ENCODE measurements at regions not wholly inside any gene's neighbourhood (a gene's known extent, or its start where the extent isn't known, plus 50 kb on each side); places are given as distances from the start of the nearest gene placed in this dataset.

DNA sequence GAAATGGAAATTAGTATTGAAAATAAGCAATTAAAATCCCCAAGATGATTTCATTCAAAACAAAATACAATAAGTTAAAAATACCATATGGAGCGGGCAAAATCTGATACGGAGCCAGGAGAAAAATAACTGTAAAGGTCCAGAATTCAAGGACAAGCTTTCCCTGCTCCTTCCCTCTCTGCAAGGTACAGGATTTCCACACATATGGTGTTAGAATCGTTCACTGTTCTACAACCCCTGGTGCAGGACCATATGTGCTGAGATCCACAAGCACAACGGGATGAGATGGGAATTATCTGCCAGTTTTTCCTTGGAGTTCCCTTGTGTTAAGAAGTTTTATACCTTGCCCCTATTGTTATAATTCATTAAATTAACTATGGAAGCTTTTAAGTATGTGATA lies 94.7 kb upstream of the DMAC1 start:
- ChIA-PET CTCF (no interaction called here), POLR2A (no interaction called here)
- Mint-ChIP-seq H3K9me3 (ENCODE audit: unreplicated experiment) (peaks cover 43% of the 10 kb centered on the region), H3K27ac (ENCODE audit: unreplicated experiment) (no peak overlapping the region), H3K4me3 (ENCODE audit: unreplicated experiment) (no peak overlapping the region), H3K27me3 (ENCODE audit: insufficient read depth, unreplicated experiment) (no peaks in the 10 kb centered on the region), H3K36me3 (ENCODE audit: insufficient read depth, unreplicated experiment) (peaks cover 19% of the 10 kb centered on the region), H3K4me1 (ENCODE audit: low read depth, unreplicated experiment) (peaks cover 22% of the 10 kb centered on the region)
- Histone ChIP-seq H3K36me3 (ENCODE audit: control insufficient read depth, insufficient read depth, low read length) (no peaks in the 10 kb centered on the region), H3K4me1 (peaks cover 9% of the 10 kb centered on the region), H3K27me3 (replicated peaks; ENCODE audit: control insufficient read depth, insufficient read depth, low read length) (no peaks in the 10 kb centered on the region), H3K9me3 (peaks cover 24% of the 10 kb centered on the region), H3K4me3 (ENCODE audit: low read depth, low read length) (no peak overlapping the region)
- TF ChIP-seq, protein P1, sequence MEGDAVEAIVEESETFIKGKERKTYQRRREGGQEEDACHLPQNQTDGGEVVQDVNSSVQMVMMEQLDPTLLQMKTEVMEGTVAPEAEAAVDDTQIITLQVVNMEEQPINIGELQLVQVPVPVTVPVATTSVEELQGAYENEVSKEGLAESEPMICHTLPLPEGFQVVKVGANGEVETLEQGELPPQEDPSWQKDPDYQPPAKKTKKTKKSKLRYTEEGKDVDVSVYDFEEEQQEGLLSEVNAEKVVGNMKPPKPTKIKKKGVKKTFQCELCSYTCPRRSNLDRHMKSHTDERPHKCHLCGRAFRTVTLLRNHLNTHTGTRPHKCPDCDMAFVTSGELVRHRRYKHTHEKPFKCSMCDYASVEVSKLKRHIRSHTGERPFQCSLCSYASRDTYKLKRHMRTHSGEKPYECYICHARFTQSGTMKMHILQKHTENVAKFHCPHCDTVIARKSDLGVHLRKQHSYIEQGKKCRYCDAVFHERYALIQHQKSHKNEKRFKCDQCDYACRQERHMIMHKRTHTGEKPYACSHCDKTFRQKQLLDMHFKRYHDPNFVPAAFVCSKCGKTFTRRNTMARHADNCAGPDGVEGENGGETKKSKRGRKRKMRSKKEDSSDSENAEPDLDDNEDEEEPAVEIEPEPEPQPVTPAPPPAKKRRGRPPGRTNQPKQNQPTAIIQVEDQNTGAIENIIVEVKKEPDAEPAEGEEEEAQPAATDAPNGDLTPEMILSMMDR (IDR thresholded peaks at IDR 0.05; ENCODE audit: insufficient read depth in 1 of 2, low read depth in 1 of 2, low read length in 1 of 2, severe bottlenecking in 1 of 2, unreplicated experiment in 1 of 2) = no peak
- intact Hi-C loops (cut with micrococcal nuclease; ENCODE audit: unreplicated experiment) = no loop called here
- BruUV-seq (replicated peaks) = no TSS peak
- DNase-seq = no peak

DNA sequence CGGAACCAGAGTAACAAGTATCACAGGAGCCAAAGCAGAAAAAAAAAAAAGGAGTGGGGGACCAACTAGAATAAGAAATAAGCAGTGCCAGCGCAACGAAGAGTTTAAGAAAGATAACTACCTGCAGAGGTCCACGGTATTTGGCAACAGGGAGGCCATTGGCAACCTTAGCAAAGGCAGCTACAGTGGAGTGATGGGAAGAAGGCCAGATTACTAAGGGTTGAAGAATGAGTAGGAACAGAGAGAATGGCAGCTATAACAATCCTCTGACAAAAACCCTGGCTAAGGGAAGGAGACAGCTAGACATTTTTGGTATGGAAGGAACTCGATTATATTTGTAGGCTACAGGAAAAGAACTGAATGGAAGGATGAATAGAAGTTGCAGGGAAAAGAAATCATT lies 93.4 kb upstream of the DMAC1 start:
- peaks cover 53% of the 10 kb centered on the region for H3K9me3 Mint-ChIP-seq (ENCODE audit: unreplicated experiment)
- H3K36me3 Mint-ChIP-seq (ENCODE audit: insufficient read depth, unreplicated experiment) = peaks cover 19% of the 10 kb centered on the region

DNA sequence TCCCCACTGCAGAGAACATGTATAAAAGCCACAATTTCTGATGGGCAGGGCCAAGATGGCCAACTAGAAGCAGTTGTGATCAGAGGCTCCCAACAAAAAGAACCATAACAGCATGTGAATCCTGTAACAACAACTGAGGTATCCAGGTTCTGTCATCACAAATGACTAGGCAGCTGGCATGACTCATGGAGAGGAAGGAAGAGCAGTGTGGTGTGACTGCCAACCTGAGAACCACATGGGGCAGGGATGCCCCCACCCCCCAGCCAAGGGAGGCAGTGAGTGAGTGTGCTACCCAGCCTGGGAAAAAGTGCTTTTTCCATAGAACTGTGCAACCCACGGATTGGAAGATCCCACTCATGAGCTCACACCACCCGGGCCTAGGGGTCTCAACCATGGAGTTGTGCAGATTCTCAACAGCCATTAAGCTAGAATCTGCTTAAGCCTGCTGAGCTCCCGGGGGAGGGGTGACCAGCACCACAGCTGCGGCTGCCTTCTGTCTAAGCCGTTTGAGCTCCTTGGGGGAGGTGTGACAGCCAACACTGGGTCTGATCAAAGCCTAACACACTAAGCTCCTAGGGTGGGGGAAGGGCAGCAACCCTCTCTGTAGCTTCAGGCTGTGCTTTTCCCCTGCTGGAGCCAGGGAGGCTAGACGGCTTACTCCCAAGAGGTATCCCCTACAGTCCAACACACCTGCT lies 80.1 kb upstream of the DMAC1 start:
- H3K9me3 Mint-ChIP-seq (ENCODE audit: unreplicated experiment) = peaks cover 44% of the 10 kb centered on the region
- CTCF ChIA-PET = no interaction called here
- Histone ChIP-seq H3K4me3 (ENCODE audit: low read depth, low read length) (no peak overlapping the region), H3K9me3 (no peaks in the 10 kb centered on the region), H3K27me3 (replicated peaks; ENCODE audit: control insufficient read depth, insufficient read depth, low read length) (no peaks in the 10 kb centered on the region), H3K4me1 (no peaks in the 10 kb centered on the region), H3K36me3 (ENCODE audit: control insufficient read depth, insufficient read depth, low read length) (no peaks in the 10 kb centered on the region)
- DNase-seq = no peak
- intact Hi-C loops (cut with micrococcal nuclease; ENCODE audit: unreplicated experiment) = no loop called here
- no peaks in the 10 kb centered on the region for H3K36me3 Mint-ChIP-seq (ENCODE audit: insufficient read depth, unreplicated experiment)
- BruUV-seq (replicated peaks) = no TSS peak
- no peaks in the 10 kb centered on the region for H3K27me3 Mint-ChIP-seq (ENCODE audit: insufficient read depth, unreplicated experiment)
- H3K27ac Mint-ChIP-seq (ENCODE audit: unreplicated experiment) = no peak overlapping the region
- POLR2A ChIA-PET = no interaction called here
- no peak overlapping the region for H3K4me3 Mint-ChIP-seq (ENCODE audit: unreplicated experiment)
- no peaks in the 10 kb centered on the region for H3K4me1 Mint-ChIP-seq (ENCODE audit: low read depth, unreplicated experiment)
- TF ChIP-seq, protein P1 (IDR thresholded peaks at IDR 0.05; ENCODE audit: insufficient read depth in 1 of 2, low read depth in 1 of 2, low read length in 1 of 2, severe bottlenecking in 1 of 2, unreplicated experiment in 1 of 2) = no peak

More for the DNA sequence above, 93.4 kb upstream of the DMAC1 start:
- Histone ChIP-seq H3K4me1 (peaks cover 9% of the 10 kb centered on the region), H3K36me3 (ENCODE audit: control insufficient read depth, insufficient read depth, low read length) (no peaks in the 10 kb centered on the region), H3K9me3 (peaks cover 24% of the 10 kb centered on the region), H3K27me3 (replicated peaks; ENCODE audit: control insufficient read depth, insufficient read depth, low read length) (no peaks in the 10 kb centered on the region), H3K4me3 (ENCODE audit: low read depth, low read length) (no peak overlapping the region)
- TF ChIP-seq, protein P1 (IDR thresholded peaks at IDR 0.05; ENCODE audit: insufficient read depth in 1 of 2, low read depth in 1 of 2, low read length in 1 of 2, severe bottlenecking in 1 of 2, unreplicated experiment in 1 of 2) = no peak
- ChIA-PET POLR2A (no interaction called here), CTCF (no interaction called here)
- Mint-ChIP-seq H3K27ac (ENCODE audit: unreplicated experiment) (peak overlapping the region; percentile 84), H3K4me1 (ENCODE audit: low read depth, unreplicated experiment) (peaks cover 22% of the 10 kb centered on the region), H3K4me3 (ENCODE audit: unreplicated experiment) (no peak overlapping the region), H3K27me3 (ENCODE audit: insufficient read depth, unreplicated experiment) (no peaks in the 10 kb centered on the region)
- DNase-seq = no peak
- intact Hi-C loops (cut with micrococcal nuclease; ENCODE audit: unreplicated experiment) = loop anchor here (1.0 kb wide), 1 partner anchor 8 kb away; no protein-coding TSS in a partner anchor
- no TSS peak for BruUV-seq (replicated peaks)
